IMR-90 (cell line): ENCODE measurements at regions not wholly inside any gene's neighbourhood (a gene's known extent, or its start where the extent isn't known, plus 50 kb on each side); places are given as distances from the start of the nearest gene placed in this dataset.

Experiments used
- ATAC-seq: fragments of 200-7000 bp; cut with Tn5 transposase; 2 replicates; pipeline ENCODE4 v1.9.1; 2020; ENCODE audit warnings: low read depth, mild to moderate bottlenecking, moderate library complexity
- BruUV-seq: library from RNA; stranded (reverse); fragments of 400-500 nt; replicated peaks from 2 replicates; lab custom pipeline; 2021; lab: Mats Ljungman, UMichigan
- CTCF ChIA-PET: fragments of 300-600 bp; formaldehyde crosslinking; extraction: SDS; loops from one replicate; lab custom pipeline; 2021; ENCODE audit warnings: antibody characterized with exemption; lab: Yijun Ruan, JAX
- POLR2A ChIA-PET: fragments of 300-600 bp; sonication (Branson Sonifier 250); formaldehyde crosslinking; loops from one replicate; lab custom pipeline; 2022; ENCODE audit warnings: antibody characterized with exemption; ENCODE audit not compliant: unreplicated experiment; lab: Charles Lee
- DNase-seq: peaks from one replicate; pipeline ENCODE4 v3.0.0; 2013
- H2AFZ ChIP-seq: replicated peaks from 2 replicates; pipeline ENCODE3; 2013; ENCODE audit warnings: low read length, mild to moderate bottlenecking; ENCODE audit not compliant: poor library complexity
- H2AK5ac ChIP-seq: 2 replicates; pipeline ENCODE4 v1.6.1; 2013; ENCODE audit warnings: low read depth, low read length, inconsistent platforms
- H2AK9ac ChIP-seq: replicated peaks from 2 replicates; pipeline ENCODE3; 2013; ENCODE audit warnings: mild to moderate bottlenecking, low read depth, low read length, moderate library complexity; ENCODE audit not compliant: poor library complexity
- H2BK120ac ChIP-seq: 2 replicates; pipeline ENCODE4 v1.6.1; 2013; ENCODE audit warnings: low read depth, low read length, inconsistent platforms
- H2BK15ac ChIP-seq: 3 replicates; pipeline ENCODE4 v1.6.1; 2013; ENCODE audit warnings: low read depth, low read length, inconsistent platforms
- H2BK20ac ChIP-seq: 2 replicates; pipeline ENCODE4 v1.6.1; 2013; ENCODE audit warnings: low read depth, mild to moderate bottlenecking, inconsistent platforms, low read length, moderate library complexity
- H2BK5ac ChIP-seq: 2 replicates; pipeline ENCODE4 v1.6.1; 2013; ENCODE audit warnings: mild to moderate bottlenecking, low read depth, low read length, inconsistent platforms; ENCODE audit not compliant: poor library complexity, severe bottlenecking
- H3K14ac ChIP-seq: replicated peaks from 2 replicates; pipeline ENCODE4 v1.6.1; 2013; ENCODE audit warnings: low read depth, low read length, inconsistent platforms
- H3K18ac ChIP-seq: 2 replicates; pipeline ENCODE4 v1.6.1; 2013; ENCODE audit warnings: low read depth, low read length, control low read depth
- H3K23ac ChIP-seq: 2 replicates; pipeline ENCODE4 v1.6.1; 2013; ENCODE audit warnings: low read depth, low read length, inconsistent platforms
- H3K27ac ChIP-seq: 2 replicates; pipeline ENCODE4 v1.5.1; 2013; ENCODE audit warnings: mild to moderate bottlenecking, control low read depth, low read length; ENCODE audit not compliant: insufficient read depth
- H3K27me3 ChIP-seq: 2 replicates; pipeline ENCODE4 v1.6.1; 2013; ENCODE audit warnings: low read length; ENCODE audit not compliant: control insufficient read depth, insufficient read depth
- H3K36me3 ChIP-seq: 2 replicates; pipeline ENCODE4 v1.6.1; 2013; ENCODE audit warnings: low read length, mixed read lengths; ENCODE audit not compliant: control insufficient read depth, insufficient read depth
- H3K4ac ChIP-seq: 2 replicates; pipeline ENCODE4 v1.6.1; 2013; ENCODE audit warnings: low read depth, low read length, inconsistent platforms
- H3K4me1 ChIP-seq: 2 replicates; pipeline ENCODE4 v1.6.1; 2013; ENCODE audit warnings: low read length, mixed read lengths; ENCODE audit not compliant: control insufficient read depth, insufficient read depth
- H3K4me2 ChIP-seq: 2 replicates; pipeline ENCODE4 v1.6.1; 2013; ENCODE audit warnings: low read depth, mild to moderate bottlenecking, control low read depth, low read length, moderate library complexity
- H3K4me3 ChIP-seq: 2 replicates; pipeline ENCODE4 v1.5.1; 2013; ENCODE audit warnings: low read depth, mild to moderate bottlenecking, control low read depth, low read length, moderate library complexity; ENCODE audit not compliant: insufficient read depth
- H3K56ac ChIP-seq: 2 replicates; pipeline ENCODE4 v1.6.1; 2013; ENCODE audit warnings: low read length, inconsistent platforms; ENCODE audit not compliant: insufficient read depth; ENCODE audit errors: extremely low read depth
- H3K79me1 ChIP-seq, 2 experiments: 2 replicates each; pipeline ENCODE4 v1.6.1; 2013; ENCODE audit warnings: low read length in 2 of 2, inconsistent platforms in 1 of 2, low read depth in 1 of 2
- H3K9ac ChIP-seq: 2 replicates; pipeline ENCODE4 v1.6.1; 2013; ENCODE audit warnings: low read depth, low read length, control low read depth
- H3K9me1 ChIP-seq: 2 replicates; pipeline ENCODE4 v1.6.1; 2013; ENCODE audit warnings: low read length, inconsistent platforms; ENCODE audit not compliant: insufficient read depth
- H3K9me3 ChIP-seq: 2 replicates; pipeline ENCODE4 v1.6.1; 2013; ENCODE audit warnings: low read length; ENCODE audit not compliant: control insufficient read depth, insufficient read depth
- H4K20me1 ChIP-seq: 2 replicates; pipeline ENCODE4 v1.6.1; 2013; ENCODE audit warnings: low read length, inconsistent platforms; ENCODE audit not compliant: insufficient read depth
- H4K5ac ChIP-seq: 2 replicates; pipeline ENCODE4 v1.6.1; 2013; ENCODE audit warnings: mild to moderate bottlenecking, low read depth, low read length, control low read depth
- H4K8ac ChIP-seq, 2 experiments: 2 replicates each; pipeline ENCODE4 v1.6.1; 2013; ENCODE audit warnings: low read depth in 2 of 2, low read length in 2 of 2, control low read depth in 1 of 2, inconsistent platforms in 1 of 2
- H4K91ac ChIP-seq: 2 replicates; pipeline ENCODE4 v1.6.1; 2013; ENCODE audit warnings: low read depth, low read length, inconsistent platforms; ENCODE audit not compliant: insufficient read depth
- BHLHE40 ChIP-seq: fragments of 150-350 bp; IDR thresholded peaks from 2 replicates; pipeline ENCODE4 v1.6.1; 2016; ENCODE audit warnings: mild to moderate bottlenecking, low read depth, low read length
- CEBPB ChIP-seq: IDR thresholded peaks from 2 replicates; pipeline ENCODE4 v1.6.1; 2012; ENCODE audit warnings: low read depth, low read length, improper control_type of control experiment
- CHD1 ChIP-seq: IDR thresholded peaks from 2 replicates; pipeline ENCODE4 v1.6.1; 2012; ENCODE audit warnings: low read depth, low read length, improper control_type of control experiment
- FOS ChIP-seq: fragments of 150-350 bp; IDR thresholded peaks from 2 replicates; pipeline ENCODE4 v1.6.1; 2016; ENCODE audit warnings: low read depth, low read length
- WGBS, 2 experiments: methylation state at CpG; one replicate each; pipeline versions ENCODE4 v1.1.5 to v1.1.7; 2013; ENCODE audit warnings: missing lambda C conversion rate in 2 of 2; ENCODE audit not compliant: insufficient read length in 1 of 2; ENCODE audit errors: extremely low coverage in 2 of 2; 5-methylcytosine and 5-hydroxymethylcytosine counted together
- dilution Hi-C: fragments of 300-500 bp; cut with HindIII; formaldehyde crosslinking; loops from one replicate; pipeline ENCODE4 v1.14.3; 2018; ENCODE audit warnings: low sequenced_read_pairs; ENCODE audit not compliant: unreplicated experiment
- in situ Hi-C: fragments of 300-500 bp; cut with MboI; formaldehyde crosslinking; loops from 3 replicates; pipeline ENCODE4 v1.14.3; 2019; ENCODE audit warnings: low sequenced_read_pairs, inconsistent platforms, mixed read lengths
- intact Hi-C: fragments of 100-400 bp; cut with micrococcal nuclease; formaldehyde crosslinking; loops from 2 replicates; pipeline ENCODE4 v1.10.0; 2022

DNA sequence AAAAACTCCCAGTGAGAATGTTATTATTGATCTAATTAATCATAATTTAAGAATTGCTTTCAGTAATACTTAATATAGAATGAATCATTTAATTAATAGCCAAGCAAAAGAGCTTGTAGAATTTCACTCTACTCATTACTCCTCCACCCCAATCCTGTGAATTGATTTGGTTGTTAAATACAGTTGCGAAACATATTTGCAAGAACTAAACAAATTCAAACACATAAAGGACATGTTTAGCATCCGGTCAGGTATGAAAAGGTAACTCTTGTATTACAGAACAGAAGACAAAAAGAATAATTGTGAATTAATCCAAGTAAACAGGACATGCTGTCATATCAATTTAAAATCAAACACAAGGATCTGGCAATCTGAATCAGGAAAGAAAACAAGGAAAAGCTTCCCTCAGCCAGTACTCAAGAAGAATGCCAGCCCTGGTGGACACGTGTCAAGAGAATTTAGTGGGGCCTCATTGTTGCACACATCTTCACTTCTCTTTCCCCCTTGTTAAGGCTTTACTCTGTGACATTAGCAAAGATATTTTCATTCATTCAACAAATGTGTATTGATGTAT lies 89.4 kb upstream of the SLC12A2 start:
- no peak overlapping the region for H3K18ac ChIP-seq
- intact Hi-C loops (no loop called here), in situ Hi-C loops (no loop called here), dilution Hi-C loops (no loop called here)
- no TSS peak for BruUV-seq
- H3K4me1 ChIP-seq, result peaks cover 3% of the 10 kb centered on the region; the same call in 1 of the 2 replicates
- no peak overlapping the region for H3K14ac ChIP-seq
- no peaks in the 10 kb centered on the region for H3K79me1 ChIP-seq
- CTCF ChIA-PET, result interaction anchor here (1.0 kb wide), 1 partner anchor 122 kb away, joined by 4 read pairs; no protein-coding TSS in a partner anchor
- H2AFZ ChIP-seq, result no peak overlapping the region
- no peak overlapping the region for H4K91ac ChIP-seq
- H3K36me3 ChIP-seq, result no peaks in the 10 kb centered on the region
- H3K9me1 ChIP-seq, result no peaks in the 10 kb centered on the region
- H3K4me3 ChIP-seq, result no peak overlapping the region
- H3K4me2 ChIP-seq, result no peak overlapping the region
- H4K5ac ChIP-seq, result no peak overlapping the region
- no peak overlapping the region for H2BK120ac ChIP-seq
- no peak overlapping the region for H4K8ac ChIP-seq
- H3K27ac ChIP-seq, result no peak overlapping the region
- POLR2A ChIA-PET, result no interaction called here
- TF ChIP-seq BHLHE40 (no peak), CEBPB (peak; percentile 62; the same call in 1 of the 2 replicates), FOS (no peak), CHD1 (no peak)
- no CpG with 5 or more reads among the region's 3 CpGs for WGBS, 2 experiments
- H3K9me3 ChIP-seq, result no peaks in the 10 kb centered on the region
- no peak overlapping the region for H2BK15ac ChIP-seq
- no peaks in the 10 kb centered on the region for H4K20me1 ChIP-seq
- no peak overlapping the region for H2BK20ac ChIP-seq
- H3K27me3 ChIP-seq, result no peaks in the 10 kb centered on the region
- ATAC-seq (no peak), DNase-seq (no peak)
- no peak overlapping the region for H2AK9ac ChIP-seq
- H3K56ac ChIP-seq, result no peak overlapping the region
- no peak overlapping the region for H2AK5ac ChIP-seq
- H3K4ac ChIP-seq, result no peak overlapping the region
- no peak overlapping the region for H2BK5ac ChIP-seq
- H3K9ac ChIP-seq, result no peak overlapping the region
- no peak overlapping the region for H3K23ac ChIP-seq
